COR-L47 (cell line): ENCODE measurements at regions not wholly inside any gene's neighbourhood (a gene's known extent, or its start where the extent isn't known, plus 50 kb on each side); places are given as distances from the start of the nearest gene placed in this dataset.
"Not testable (repeated sequence)": the region's sequence is repeated elsewhere in the genome, so short reads cannot be mapped to it uniquely, and the experiment has no call there.

Experiments used
- DNase-seq: peaks from one replicate; lab custom pipeline; 2025; lab: John Stamatoyannopoulos, UW

DNA sequence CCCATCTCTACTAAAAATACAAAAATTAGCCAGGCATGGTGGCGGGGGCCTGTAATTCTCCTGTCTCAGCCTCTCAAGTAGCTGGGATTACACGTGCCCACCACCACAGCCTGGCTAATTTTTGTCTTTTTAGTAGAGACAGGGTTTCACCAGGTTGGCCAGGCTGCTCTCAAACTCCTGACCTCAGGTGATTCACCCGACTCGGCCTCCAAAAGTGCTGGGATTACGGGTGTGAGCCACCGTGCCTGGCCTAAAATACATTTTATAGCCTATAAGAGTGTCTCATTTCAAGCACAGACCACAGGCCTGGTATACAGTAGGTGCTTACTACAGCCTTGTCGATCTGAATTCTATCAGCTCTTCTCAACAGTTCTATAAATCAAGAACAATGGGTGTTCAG lies 139.5 kb upstream of the USP29 start:
- not testable (repeated sequence) for DNase-seq

DNA sequence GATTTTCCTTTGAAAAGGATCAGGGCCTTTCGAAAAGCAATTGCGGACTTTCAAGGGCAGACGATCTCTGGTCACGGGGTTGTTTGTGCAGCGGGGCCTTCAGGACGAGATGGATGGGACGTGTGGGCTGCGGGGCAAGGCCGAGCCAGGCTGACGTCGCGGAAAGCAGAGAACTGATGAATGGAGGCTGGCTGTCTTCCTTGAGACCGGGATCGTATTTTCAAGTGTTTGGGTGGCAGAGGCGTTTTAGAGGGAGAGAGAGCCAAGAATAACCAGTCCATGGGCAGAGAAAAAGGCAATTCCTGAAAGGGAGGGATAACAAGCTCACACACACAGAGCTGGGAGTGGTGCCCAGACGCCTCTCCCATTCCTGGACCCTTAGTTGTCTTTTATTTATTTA lies 138.9 kb upstream of the USP29 start:
- no peak for DNase-seq

DNA sequence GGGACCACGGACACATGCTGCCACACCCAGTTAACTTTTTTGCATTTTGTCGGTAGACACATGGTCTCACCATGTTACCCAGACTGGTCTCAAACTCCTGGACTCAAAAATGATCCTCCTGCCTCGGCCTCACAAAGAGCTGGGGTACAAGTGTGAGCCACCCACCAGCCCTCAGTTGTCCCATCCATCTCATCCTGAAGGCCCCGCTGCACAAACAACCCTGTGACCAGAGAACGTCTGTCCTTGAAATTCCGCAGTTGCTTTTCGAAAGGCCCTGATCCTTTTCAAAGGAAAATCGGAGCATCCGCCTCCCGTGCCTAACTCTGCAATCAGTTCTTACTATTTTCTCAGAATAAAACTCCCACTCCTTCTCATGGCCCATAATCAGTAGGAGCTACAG lies 138.3 kb upstream of the USP29 start:
- not testable (repeated sequence) for DNase-seq

DNA sequence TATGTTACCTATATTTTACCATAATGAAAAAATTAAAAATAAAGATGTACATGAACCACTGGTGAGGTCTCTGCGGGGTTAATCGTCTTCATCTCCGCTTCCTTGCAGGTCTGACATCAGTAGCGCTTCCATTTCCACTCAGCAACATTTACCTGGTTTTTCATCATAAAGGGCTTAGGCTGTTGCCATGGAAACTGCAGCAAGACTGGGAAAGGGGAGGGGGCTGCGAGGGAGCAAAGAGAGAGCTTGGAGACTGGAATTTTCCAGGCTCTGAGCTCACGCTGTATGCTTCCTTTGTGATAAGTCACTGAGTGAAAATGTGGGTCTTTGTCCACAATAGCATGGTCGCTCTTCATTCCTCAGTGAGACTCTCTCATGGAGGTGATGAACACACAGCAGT lies 136.6 kb upstream of the USP29 start:
- DNase-seq: no peak

DNA sequence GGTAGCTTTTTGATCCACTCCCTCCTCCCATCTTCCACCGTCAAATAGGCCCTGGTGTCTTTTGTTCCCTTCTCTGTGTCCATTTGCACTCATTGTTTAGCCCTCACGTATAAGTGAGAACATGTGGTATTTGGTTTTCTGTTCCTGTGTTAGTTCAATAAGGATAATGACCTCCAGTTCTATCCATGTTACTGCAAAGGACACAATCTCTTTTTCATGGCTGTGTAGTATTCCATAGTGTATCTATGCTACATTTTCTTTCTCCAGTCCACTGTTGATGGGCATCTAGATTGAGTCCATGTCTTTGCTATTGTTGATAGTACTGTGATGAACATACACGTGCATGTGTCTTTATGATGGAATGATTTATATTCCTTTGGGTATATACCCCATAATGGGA lies 136.0 kb upstream of the USP29 start:
- no peak for DNase-seq

DNA sequence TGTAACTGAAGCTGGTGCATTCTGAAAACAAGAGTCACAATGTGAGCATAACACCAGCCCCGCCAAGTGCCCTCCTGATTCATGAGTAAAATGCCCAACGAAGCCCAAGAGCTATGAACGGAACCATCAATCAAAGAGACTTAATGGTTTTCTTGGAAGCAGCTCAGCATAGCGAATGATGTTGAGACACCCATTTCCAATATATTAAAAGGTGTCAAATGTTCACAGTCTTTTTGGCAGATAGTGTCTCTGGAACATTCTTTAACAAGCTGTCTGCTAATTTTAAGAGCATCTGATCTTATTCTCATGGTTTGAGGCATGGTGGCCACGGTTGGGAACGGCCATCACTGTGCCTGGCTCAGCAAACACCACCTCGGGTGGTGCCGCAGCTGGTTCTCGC lies 133.4 kb upstream of the USP29 start:
- DNase-seq: no peak

DNA sequence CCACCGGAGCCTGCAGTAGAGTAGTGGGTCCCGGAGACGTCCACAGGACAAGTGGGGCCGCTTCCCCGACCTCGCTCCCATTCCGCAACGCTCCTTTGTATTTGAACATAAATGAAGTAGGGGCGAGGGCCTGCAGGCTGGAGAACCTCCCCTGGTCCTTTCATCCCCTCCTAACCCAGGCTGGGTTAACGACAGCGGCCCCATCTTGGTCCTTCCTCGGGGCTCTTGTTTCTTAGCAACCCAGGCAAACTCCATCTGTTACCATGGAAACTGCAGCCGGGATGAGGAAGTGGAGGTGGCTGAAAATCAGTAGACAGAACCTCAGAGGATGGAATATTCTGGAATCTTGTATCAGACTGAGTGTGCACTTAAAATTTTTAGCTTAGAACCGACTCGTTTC lies 132.6 kb upstream of the USP29 start:
- DNase-seq: no peak

DNA sequence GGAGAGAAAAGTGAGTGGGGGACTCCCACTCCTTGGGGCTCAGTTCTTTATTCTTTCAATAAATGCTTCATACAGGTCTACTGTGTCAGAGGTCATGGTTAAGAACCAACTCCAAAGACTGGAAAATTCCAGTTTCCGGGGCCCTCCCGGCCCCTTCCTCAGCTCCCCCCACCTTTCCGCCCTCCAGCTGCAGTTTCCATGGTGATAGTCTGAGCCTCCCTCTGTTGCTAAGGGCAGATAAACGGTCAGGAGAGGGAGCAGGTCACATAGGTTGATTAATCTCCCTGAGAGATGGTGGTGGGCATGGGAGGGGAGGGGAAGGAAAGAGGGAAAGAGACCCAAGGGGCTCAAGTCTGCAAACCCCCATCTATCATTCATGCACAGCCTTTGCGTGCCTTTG lies 131.5 kb upstream of the USP29 start:
- DNase-seq: no peak

DNA sequence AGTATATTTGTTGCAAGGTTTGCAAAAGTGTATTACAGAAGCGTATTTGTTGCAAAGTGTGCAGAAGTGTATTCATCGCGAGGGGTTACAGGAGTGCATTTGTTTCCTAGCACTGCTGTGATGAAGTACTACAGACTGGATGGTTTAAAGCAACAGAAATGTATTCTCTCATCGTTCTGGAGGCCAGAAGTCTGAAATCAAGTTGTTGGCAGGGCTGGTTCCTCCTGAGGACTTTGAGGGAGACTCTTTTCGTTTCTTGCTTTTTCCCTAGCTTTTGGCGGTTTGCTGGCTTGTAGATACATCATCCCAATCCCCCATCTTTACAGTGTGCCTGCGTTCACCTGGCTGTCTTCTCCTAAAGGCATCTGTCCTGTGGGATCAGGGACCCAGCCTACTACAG lies 127.9 kb upstream of the USP29 start:
- no peak for DNase-seq

DNA sequence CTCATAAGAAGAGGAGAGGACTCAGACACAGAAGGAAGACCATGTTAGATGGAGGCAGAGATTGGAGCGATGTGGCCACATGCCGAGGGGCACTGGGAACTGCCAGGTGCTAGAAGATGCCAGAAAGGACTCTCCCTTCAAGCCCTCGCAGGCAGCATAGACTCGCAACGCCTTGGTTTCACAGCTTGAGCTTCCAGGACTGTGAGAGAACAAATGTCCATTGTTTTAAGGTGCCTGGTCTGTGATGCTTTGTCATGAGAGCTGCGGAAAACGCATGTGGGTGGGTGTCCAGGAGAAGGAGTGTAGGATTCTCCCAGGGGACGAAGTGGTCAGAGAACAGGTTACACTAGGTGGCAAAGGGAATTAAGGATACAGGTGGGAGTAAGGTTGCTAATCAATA lies 125.9 kb upstream of the USP29 start:
- DNase-seq: no peak

DNA sequence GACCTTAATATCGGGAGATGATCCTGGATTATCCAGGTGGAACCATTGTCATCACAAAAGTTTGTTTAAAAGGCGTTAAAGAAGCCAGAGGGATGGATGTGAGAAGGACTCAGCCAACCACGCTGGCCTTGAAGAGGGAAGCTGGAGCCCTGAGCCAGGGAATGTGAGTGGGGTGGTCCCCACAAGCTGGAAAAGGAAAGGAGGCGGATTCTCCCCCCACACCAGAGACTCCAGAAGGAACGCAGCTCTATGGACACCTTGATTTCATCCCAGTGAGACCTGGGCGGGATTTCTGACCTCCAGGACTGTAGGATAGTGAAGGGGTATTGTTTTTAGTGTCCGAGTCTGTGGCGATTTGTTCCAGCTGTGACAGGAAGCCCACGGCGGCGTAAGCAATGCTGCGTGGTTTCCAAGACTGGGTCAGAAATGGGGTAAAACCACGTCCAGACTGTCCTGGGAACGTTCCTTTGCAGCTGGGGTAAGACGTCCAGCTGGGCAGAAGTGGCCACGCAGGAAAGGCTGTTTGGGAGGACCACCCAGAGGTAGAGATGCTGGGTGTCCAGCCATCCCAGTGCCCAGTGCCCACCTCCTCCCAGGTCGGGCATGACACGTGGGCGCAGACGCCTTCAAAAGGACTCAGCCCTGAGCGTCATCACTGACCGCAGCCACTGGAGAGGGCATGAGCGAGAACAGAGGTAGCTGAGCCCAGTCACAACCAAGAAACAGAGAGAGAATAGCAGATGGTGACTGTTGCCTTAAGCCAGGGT lies 125.4 kb upstream of the USP29 start:
- no peak for DNase-seq

DNA sequence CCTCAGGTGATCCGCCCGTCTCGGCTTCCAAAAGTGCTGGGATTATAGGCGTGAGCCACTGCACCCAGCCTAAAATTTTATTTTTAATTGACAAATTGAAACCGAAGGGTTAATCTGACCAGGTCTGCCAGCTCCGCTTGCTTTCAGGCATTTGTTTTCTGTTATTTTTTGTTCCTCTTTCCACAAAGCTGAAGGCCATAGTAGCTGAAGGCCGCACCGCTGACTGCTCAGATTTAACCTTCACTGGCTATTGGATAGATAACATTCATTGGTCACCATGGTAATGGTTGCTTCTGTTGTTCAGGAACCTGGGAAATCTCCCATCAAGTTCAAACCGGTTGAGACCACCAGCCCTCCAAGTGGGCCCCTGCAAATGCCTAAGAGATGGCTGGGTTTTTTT lies 124.5 kb upstream of the USP29 start:
- DNase-seq: no peak

DNA sequence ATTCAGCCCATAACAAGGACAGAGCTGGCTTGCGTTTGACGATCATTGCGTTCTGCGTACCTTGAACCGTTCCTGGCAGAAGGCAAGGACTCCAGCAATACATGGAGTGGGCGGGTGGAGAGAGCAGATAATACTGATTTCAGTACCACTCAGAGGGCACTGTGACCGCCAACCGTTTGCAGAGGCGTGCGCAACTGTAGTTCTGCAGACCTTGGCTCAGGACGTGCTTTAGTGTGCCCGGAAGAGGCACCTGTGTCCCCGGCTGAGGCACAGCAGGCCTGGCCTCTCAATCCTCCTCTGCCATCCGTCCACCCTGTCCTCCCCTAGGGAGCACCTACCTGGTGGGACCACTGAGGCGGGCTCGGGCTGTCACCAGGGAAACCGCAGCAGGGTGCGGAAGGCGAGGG lies 117.6 kb upstream of the USP29 start:
- DNase-seq: no peak

DNA sequence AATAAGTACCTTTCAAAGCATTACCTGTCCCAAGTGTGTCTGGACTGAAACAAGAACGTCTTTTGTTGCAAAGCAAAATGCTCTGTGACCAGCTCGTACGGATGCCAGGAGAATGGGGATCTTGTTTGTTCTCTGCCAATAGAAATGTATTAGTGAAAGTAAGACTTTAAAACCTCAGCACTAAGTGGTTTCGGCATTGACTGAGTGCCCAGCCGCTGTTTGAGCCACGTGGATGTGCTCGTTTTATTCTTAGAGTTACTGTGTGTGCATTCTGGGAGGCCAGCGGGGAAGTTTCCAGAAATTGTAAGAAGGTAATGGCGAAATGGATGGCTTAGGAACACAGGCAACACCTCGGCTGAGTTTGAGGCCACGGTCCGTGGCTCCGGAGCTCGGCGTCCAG lies 117.1 kb upstream of the USP29 start:
- DNase-seq: no peak

DNA sequence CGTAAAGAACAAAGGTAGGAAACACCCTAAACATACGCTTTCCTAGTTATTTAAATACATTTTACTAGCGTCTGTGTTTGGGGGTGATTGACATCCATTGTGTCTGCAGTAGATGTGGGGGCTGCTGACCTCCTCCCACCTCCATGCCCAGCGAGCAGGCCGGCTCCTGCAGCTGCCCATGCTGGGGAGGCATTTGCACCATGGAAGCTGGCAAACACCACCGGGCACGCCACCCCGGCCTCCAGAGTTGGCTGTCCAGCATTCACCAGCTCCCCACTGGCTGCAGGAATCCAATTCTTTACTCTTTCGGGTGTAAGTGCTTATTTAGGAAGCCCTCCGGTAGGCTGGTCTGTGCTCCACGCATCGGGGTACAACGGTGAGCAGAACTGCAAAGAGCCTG lies 115.4 kb upstream of the USP29 start:
- no peak for DNase-seq

DNA sequence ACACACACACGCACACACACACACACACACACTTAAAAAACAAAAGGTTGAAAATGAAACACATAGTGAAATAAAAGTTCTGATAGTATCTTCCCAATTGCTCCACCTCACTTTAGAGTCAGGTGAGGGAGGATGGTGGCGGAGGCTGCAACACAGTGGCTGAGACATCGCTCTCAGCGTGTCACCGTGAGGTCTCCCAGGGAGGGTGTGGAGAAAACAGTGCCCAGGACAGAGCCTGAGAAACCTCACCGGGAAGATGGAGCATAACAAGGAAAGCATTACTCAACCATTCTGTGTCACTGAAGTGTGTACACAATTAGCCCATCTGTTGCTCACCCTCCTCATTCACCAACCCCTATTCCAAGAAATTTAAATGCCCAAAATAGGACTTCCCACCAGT lies 111.4 kb upstream of the USP29 start:
- DNase-seq: no peak

DNA sequence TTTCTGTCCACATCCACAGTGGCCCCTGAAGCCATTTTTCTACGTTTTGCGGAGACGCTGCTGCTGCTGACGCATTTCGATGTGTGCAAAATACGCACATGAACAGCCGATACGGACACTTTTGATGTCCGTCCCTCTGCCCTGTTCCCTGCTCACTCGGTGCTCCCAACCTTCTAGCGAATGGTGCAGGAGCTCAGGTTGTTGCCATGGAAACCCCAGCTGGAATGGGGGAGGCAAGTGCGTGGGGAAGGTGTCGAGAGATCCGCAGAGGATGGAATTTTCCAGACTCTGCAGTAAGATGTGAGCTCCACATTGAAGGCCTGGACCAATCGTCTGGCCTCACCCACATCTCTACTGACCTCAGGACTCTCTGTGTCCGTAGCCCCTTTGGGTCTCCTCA lies 109.2 kb upstream of the USP29 start:
- no peak for DNase-seq

DNA sequence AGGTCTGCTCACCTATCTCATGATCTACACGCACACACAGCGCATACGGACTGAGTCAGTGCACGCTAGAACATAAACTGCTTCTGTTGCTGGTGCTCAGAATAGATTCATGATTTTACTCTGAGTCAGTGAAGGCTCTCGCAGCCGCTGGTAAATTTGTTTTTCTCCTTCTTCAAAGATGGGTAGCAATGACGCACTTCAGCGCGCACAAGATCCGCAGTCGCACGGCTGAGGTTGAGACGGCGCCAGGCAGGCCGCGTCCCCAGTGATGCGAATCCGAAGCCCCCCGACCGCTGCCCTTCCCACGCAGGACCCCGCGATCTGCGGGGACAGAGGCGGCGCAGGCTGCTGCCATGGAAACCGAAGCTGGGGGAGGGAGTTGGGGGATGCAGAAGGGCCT lies 103.7 kb upstream of the USP29 start:
- no peak for DNase-seq

DNA sequence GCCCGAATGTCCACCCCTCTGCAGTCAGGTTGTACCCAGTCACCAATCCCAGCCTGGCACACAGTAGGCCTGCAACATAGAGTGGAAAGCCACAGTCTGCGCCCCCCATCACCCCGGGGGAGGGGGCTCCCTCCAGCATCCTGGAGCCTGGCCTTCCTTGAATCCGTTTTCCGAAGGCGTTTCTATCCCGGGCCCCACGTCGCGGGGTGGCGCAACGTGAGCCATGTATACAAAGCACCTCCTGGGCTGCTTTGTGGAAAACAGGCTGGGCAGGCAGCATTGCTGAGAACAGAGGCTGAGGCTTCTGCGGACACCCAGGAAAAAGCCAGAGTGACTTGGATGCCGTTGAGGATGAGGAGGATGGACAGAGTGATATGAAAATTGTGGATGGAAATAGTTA lies 103.3 kb upstream of the USP29 start:
- no peak for DNase-seq

DNA sequence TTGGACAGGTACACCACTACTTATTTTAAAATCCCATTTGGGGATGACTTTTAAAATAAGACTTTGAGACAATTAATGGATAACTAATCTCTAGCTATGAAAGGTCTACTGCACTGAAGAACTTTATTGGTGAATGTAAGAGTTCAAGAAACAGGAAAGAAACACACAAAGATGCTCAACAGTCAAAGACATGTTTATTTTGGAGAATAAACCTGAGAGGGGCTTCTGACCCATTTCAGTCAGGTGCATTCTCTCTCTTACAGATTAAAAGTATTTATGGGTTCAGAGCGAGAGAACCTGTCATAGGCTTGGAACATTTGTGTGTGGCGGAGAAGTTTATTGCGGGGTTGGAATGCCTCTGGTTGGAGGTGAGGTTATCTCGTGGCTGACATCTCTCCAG lies 94.3 kb upstream of the USP29 start:
- no peak for DNase-seq

DNA sequence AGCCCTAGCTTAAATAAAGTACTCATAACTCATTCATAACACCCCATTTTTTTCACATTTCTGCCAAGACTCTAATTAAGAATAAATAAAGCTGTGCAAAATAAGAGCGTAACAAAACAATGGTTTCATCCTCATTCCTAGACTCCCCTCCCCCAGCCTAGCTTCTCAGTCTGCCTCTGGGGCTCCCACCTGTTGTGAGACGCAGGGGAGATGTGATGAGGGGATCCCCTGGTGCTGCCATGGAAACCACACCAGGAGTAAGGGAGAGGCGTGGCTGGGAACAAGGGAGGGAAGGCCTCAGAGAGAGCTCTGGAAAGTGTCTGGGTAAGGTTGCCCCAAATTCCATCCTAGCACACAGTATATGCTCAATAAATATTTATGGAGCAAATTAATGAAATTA lies 93.3 kb upstream of the USP29 start:
- no peak for DNase-seq

DNA sequence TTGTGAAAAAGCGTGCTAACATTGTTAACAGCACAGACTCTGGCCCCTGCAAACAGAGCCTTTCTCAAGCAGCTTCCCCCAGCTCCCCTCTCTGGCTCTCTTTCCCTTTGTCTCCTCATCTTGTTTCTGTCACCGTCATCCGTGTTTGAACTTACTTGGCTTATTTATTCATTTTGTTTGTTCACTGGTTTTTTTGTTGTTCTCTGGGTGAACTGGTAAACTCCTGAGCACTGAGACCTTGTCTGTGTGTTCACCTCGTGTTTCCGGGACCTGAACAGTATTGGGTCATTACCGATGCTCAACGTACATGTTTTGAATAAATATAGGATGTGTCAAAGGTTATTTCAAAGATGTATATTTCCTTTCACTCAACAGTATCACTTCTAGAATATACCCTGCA lies 92.4 kb upstream of the USP29 start:
- no peak for DNase-seq

DNA sequence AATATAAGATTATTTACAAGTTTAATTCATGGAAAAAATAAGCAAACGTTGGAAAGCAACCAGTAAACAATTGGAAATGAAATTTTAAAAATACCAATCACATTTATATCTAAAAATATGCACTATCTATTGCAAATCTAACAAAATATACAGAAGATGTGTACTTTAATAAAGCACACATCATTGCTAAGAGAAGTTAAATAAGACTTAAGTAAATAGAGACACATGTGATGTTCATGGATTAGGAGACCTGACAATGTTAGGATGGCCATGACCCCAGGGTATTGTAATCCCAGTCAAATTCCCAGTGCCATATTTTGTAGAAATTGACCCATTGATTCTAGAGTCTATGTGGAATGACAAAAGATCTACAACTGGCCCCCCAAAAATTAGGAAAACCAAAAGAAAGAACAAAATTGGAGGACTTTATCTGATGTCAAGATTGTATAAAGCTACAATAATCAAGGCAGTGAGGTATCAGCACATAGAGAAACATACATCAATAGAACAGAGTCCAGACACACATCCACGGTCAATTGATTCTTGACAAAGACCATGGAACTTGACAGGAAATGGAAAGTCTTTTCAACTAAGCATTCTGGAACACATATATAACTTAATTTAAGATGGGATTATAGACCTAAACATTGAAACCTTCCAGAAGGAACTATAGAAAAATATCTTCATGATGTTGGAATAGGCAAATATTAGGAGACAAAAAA lies 90.8 kb upstream of the USP29 start:
- DNase-seq: no peak

DNA sequence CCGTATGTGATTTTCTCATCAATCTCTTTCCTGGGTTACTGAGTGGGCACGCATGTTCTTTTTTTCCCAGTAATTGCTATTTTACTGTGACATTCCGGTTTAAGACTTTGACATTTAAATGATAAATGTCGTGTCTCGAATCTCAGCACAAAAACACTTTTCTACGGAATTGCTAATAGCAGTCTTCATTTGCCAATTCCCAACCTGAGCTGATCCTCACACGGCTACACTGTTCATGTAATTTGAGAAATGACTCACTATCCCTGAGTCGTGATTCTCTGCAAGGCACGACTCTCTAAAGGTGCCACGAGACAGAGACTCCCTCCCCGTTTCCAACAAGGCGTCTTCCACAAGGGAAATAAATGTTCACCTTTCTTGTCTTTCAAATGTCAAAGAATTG lies 88.7 kb upstream of the USP29 start:
- DNase-seq: no peak
